ENCODE measurements at regions not wholly inside any gene's neighbourhood (a gene's known extent, or its start where the extent isn't known, plus 50 kb on each side); places are given as distances from the start of the nearest gene placed in this dataset.

- Mint-ChIP-seq H3K4me3 (no peak overlapping the region), H3K9me3 (peaks cover 25% of the 10 kb centered on the region), H3K27ac (no peak overlapping the region), H3K4me1 (ENCODE audit: low read depth) (no peaks in the 10 kb centered on the region), H3K36me3 (ENCODE audit: low read depth) (no peaks in the 10 kb centered on the region), H3K27me3 (ENCODE audit: insufficient read depth) (no peaks in the 10 kb centered on the region)
- DNase-seq (ENCODE audit: low spot score) = no peak
- intact Hi-C loops (cut with micrococcal nuclease) = no loop called here
These were observed 341.8 kb upstream of the CTNND2 start for GRCh38 chr5:12246036-12246435.

- no peaks in the 10 kb centered on the region for H3K4me1 Mint-ChIP-seq (ENCODE audit: low read depth)
- H3K4me3 Mint-ChIP-seq = no peak overlapping the region
- no peaks in the 10 kb centered on the region for H3K36me3 Mint-ChIP-seq (ENCODE audit: low read depth)
- peaks cover 25% of the 10 kb centered on the region for H3K9me3 Mint-ChIP-seq
- intact Hi-C loops (cut with micrococcal nuclease) = no loop called here
- no peaks in the 10 kb centered on the region for H3K27me3 Mint-ChIP-seq (ENCODE audit: insufficient read depth)
- no peak for DNase-seq (ENCODE audit: low spot score)
- H3K27ac Mint-ChIP-seq = no peak overlapping the region
These were observed 341.2 kb upstream of the CTNND2 start for GRCh38 chr5:12245429-12245828.

GRCh38 chr5:12242950-12243888 lies 339.0 kb upstream of the CTNND2 start:
- Mint-ChIP-seq H3K4me3 (no peak overlapping the region), H3K4me1 (ENCODE audit: low read depth) (no peaks in the 10 kb centered on the region), H3K9me3 (peaks cover 22% of the 10 kb centered on the region), H3K36me3 (ENCODE audit: low read depth) (no peaks in the 10 kb centered on the region), H3K27me3 (ENCODE audit: insufficient read depth) (no peaks in the 10 kb centered on the region), H3K27ac (no peak overlapping the region)
- DNase-seq (ENCODE audit: low spot score) = no peak
- intact Hi-C loops (cut with micrococcal nuclease) = no loop called here

- peaks cover 7% of the 10 kb centered on the region for H3K9me3 Mint-ChIP-seq
These were observed 333.8 kb upstream of the CTNND2 start for GRCh38 chr5:12237837-12238575.

GRCh38 chr5:12230659-12231058 lies 326.4 kb upstream of the CTNND2 start:
- Mint-ChIP-seq H3K27me3 (ENCODE audit: insufficient read depth) (no peaks in the 10 kb centered on the region), H3K36me3 (ENCODE audit: low read depth) (no peaks in the 10 kb centered on the region), H3K27ac (no peak overlapping the region), H3K9me3 (no peaks in the 10 kb centered on the region), H3K4me1 (ENCODE audit: low read depth) (no peaks in the 10 kb centered on the region), H3K4me3 (no peak overlapping the region)
- intact Hi-C loops (cut with micrococcal nuclease) = no loop called here
- DNase-seq (ENCODE audit: low spot score) = no peak

More at GRCh38 chr5:12237837-12238575, 333.8 kb upstream of the CTNND2 start:
- Mint-ChIP-seq H3K4me1 (ENCODE audit: low read depth) (no peaks in the 10 kb centered on the region), H3K4me3 (no peak overlapping the region), H3K36me3 (ENCODE audit: low read depth) (no peaks in the 10 kb centered on the region), H3K27me3 (ENCODE audit: insufficient read depth) (no peaks in the 10 kb centered on the region), H3K27ac (no peak overlapping the region)
- intact Hi-C loops (cut with micrococcal nuclease) = no loop called here
- DNase-seq (ENCODE audit: low spot score) = no peak

- H3K36me3 Mint-ChIP-seq (ENCODE audit: low read depth) = no peaks in the 10 kb centered on the region
- intact Hi-C loops (cut with micrococcal nuclease) = no loop called here
- H3K9me3 Mint-ChIP-seq = peaks cover 17% of the 10 kb centered on the region
These were observed 312.8 kb upstream of the CTNND2 start for GRCh38 chr5:12217039-12217438.

GRCh38 chr5:12214267-12215015 lies 310.2 kb upstream of the CTNND2 start:
- no peaks in the 10 kb centered on the region for H3K27me3 Mint-ChIP-seq (ENCODE audit: insufficient read depth)
- no peak for DNase-seq (ENCODE audit: low spot score)
- peaks cover 17% of the 10 kb centered on the region for H3K9me3 Mint-ChIP-seq
- H3K4me1 Mint-ChIP-seq (ENCODE audit: low read depth) = no peaks in the 10 kb centered on the region
- intact Hi-C loops (cut with micrococcal nuclease) = no loop called here
- no peaks in the 10 kb centered on the region for H3K36me3 Mint-ChIP-seq (ENCODE audit: low read depth)
- H3K27ac Mint-ChIP-seq = no peak overlapping the region
- H3K4me3 Mint-ChIP-seq = no peak overlapping the region

More at GRCh38 chr5:12217039-12217438, 312.8 kb upstream of the CTNND2 start:
- H3K4me3 Mint-ChIP-seq = no peak overlapping the region
- no peaks in the 10 kb centered on the region for H3K27me3 Mint-ChIP-seq (ENCODE audit: insufficient read depth)
- H3K4me1 Mint-ChIP-seq (ENCODE audit: low read depth) = no peaks in the 10 kb centered on the region
- no peak for DNase-seq (ENCODE audit: low spot score)
- H3K27ac Mint-ChIP-seq = no peak overlapping the region

GRCh38 chr5:12208366-12209100 lies 304.3 kb upstream of the CTNND2 start:
- intact Hi-C loops (cut with micrococcal nuclease) = no loop called here
- Mint-ChIP-seq H3K27ac (no peak overlapping the region), H3K36me3 (ENCODE audit: low read depth) (no peaks in the 10 kb centered on the region), H3K27me3 (ENCODE audit: insufficient read depth) (no peaks in the 10 kb centered on the region), H3K9me3 (peaks cover 21% of the 10 kb centered on the region), H3K4me1 (ENCODE audit: low read depth) (no peaks in the 10 kb centered on the region), H3K4me3 (no peak overlapping the region)
- no peak for DNase-seq (ENCODE audit: low spot score)

GRCh38 chr5:12204761-12205160 lies 300.5 kb upstream of the CTNND2 start:
- H3K27me3 Mint-ChIP-seq (ENCODE audit: insufficient read depth) = no peaks in the 10 kb centered on the region
- no peak overlapping the region for H3K27ac Mint-ChIP-seq
- H3K4me1 Mint-ChIP-seq (ENCODE audit: low read depth) = no peaks in the 10 kb centered on the region
- no peak for DNase-seq (ENCODE audit: low spot score)
- peaks cover 20% of the 10 kb centered on the region for H3K9me3 Mint-ChIP-seq
- H3K4me3 Mint-ChIP-seq = no peak overlapping the region
- intact Hi-C loops (cut with micrococcal nuclease) = no loop called here
- H3K36me3 Mint-ChIP-seq (ENCODE audit: low read depth) = no peaks in the 10 kb centered on the region

- Mint-ChIP-seq H3K36me3 (ENCODE audit: low read depth) (no peaks in the 10 kb centered on the region), H3K9me3 (peaks cover 31% of the 10 kb centered on the region), H3K27me3 (ENCODE audit: insufficient read depth) (no peaks in the 10 kb centered on the region), H3K4me3 (no peak overlapping the region), H3K27ac (no peak overlapping the region), H3K4me1 (ENCODE audit: low read depth) (no peaks in the 10 kb centered on the region)
- no peak for DNase-seq (ENCODE audit: low spot score)
- intact Hi-C loops (cut with micrococcal nuclease) = no loop called here
These were observed 289.3 kb upstream of the CTNND2 start for GRCh38 chr5:12193536-12193935.

- DNase-seq (ENCODE audit: low spot score) = no peak
- Mint-ChIP-seq H3K27me3 (ENCODE audit: insufficient read depth) (no peaks in the 10 kb centered on the region), H3K27ac (no peak overlapping the region), H3K9me3 (peaks cover 9% of the 10 kb centered on the region), H3K36me3 (ENCODE audit: low read depth) (no peaks in the 10 kb centered on the region), H3K4me1 (ENCODE audit: low read depth) (no peaks in the 10 kb centered on the region), H3K4me3 (no peak overlapping the region)
- intact Hi-C loops (cut with micrococcal nuclease) = no loop called here
These were observed 278.8 kb upstream of the CTNND2 start for GRCh38 chr5:12183003-12183402.

GRCh38 chr5:12177851-12178250 lies 273.6 kb upstream of the CTNND2 start:
- Mint-ChIP-seq H3K4me1 (ENCODE audit: low read depth) (no peaks in the 10 kb centered on the region), H3K36me3 (ENCODE audit: low read depth) (no peaks in the 10 kb centered on the region), H3K9me3 (peaks cover 2% of the 10 kb centered on the region), H3K4me3 (no peak overlapping the region), H3K27ac (no peak overlapping the region), H3K27me3 (ENCODE audit: insufficient read depth) (no peaks in the 10 kb centered on the region)
- no peak for DNase-seq (ENCODE audit: low spot score)
- intact Hi-C loops (cut with micrococcal nuclease) = no loop called here

All from activated T-helper 1 cell treated with anti-CD3 and anti-CD28 coated beads, Interleukin-12 subunit alpha, Interleukin-12 subunit beta, Interleukin-2, Interleukin-4 antibody, amounts not matched to agents 30 ng/mL and 10 ng/mL and 1 ng/mL, durations not matched to agents 14 hours and 24 hours and 36 hours (primary cell).